K562 (cell line): ENCODE measurements at regions not wholly inside any gene's neighbourhood (a gene's known extent, or its start where the extent isn't known, plus 50 kb on each side); places are given as distances from the start of the nearest gene placed in this dataset.

ENCODE experiments used
- ATAC-seq: fragments of 200-7000 bp; cut with Tn5 transposase; 3 replicates; pipeline ENCODE4 v1.9.1; 2020; ENCODE audit warnings: moderate library complexity
- BruUV-seq: library from RNA; stranded (reverse); fragments of 400-500 nt; replicated peaks from 2 replicates; lab custom pipeline; 2021; lab: Mats Ljungman, UMichigan
- CTCF ChIA-PET: fragments of 300-600 bp; formaldehyde crosslinking; extraction: SDS; loops from one replicate; lab custom pipeline; 2021; ENCODE audit warnings: low intra/inter-chr PET ratio; lab: Yijun Ruan, JAX
- POLR2A ChIA-PET: fragments of 300-600, 350-650 bp; sonication (Branson Sonifier 250); formaldehyde crosslinking; extraction: SDS; loops from one replicate; lab custom pipeline; 2021; ENCODE audit warnings: antibody characterized with exemption, inconsistent platforms; lab: Yijun Ruan, JAX
- DNase-seq, 4 experiments: peaks; one replicate each; pipeline versions ENCODE4 v3.0.0 to v3.0.0-alpha.2; 2011 to 2018; ENCODE audit warnings: low spot score in 3 of 4, mixed read lengths in 3 of 4; ENCODE audit errors: extremely low read depth in 1 of 4
- FAIRE-seq: peaks from 2 replicates; lab custom pipeline; 2011; peaks lifted over from hg19 to GRCh38; lab: Jason Lieb, UNC
- H2AFZ ChIP-seq: 2 replicates; pipeline ENCODE4 v1.6.0; 2011; ENCODE audit warnings: low read depth, low read length, control low read depth, inconsistent platforms
- H3K27ac ChIP-seq: fragments of 200-600 bp; 3 replicates; pipeline ENCODE4 v1.8.0; 2011; ENCODE audit warnings: low read depth, mild to moderate bottlenecking, control low read depth, inconsistent platforms, low read length, moderate library complexity, mixed read lengths; ENCODE audit errors: extremely low read depth
- H3K27me3 ChIP-seq, 2 experiments: fragments of 300-600 bp in 1 of 2; 2 replicates in 1 of 2; 3 replicates in 1 of 2; pipeline versions ENCODE4 v1.6.0 to v1.8.0; 2011; ENCODE audit warnings: inconsistent platforms in 2 of 2, low read length in 2 of 2, mild to moderate bottlenecking in 1 of 2, mixed read lengths in 1 of 2, moderate library complexity in 1 of 2; ENCODE audit not compliant: control insufficient read depth in 2 of 2, insufficient read depth in 2 of 2
- H3K36me3 ChIP-seq: fragments of 300-600 bp; 3 replicates; pipeline ENCODE4 v1.8.0; 2011; ENCODE audit warnings: mild to moderate bottlenecking, low read length, inconsistent platforms; ENCODE audit not compliant: control insufficient read depth, insufficient read depth
- H3K4me1 ChIP-seq, 2 experiments: fragments of 200-600 bp in 1 of 2; replicated peaks in 1 of 2; 2 replicates in 1 of 2; 3 replicates in 1 of 2; pipeline versions ENCODE4 v1.5.1 to v1.8.0; 2011; ENCODE audit warnings: inconsistent platforms in 2 of 2, low read length in 2 of 2, mild to moderate bottlenecking in 1 of 2, mixed read lengths in 1 of 2, moderate library complexity in 1 of 2; ENCODE audit not compliant: control insufficient read depth in 2 of 2, insufficient read depth in 2 of 2
- H3K4me2 ChIP-seq: 2 replicates; pipeline ENCODE4 v1.6.1; 2011; ENCODE audit warnings: low read length, control low read depth, inconsistent platforms, mixed read lengths; ENCODE audit not compliant: insufficient read depth
- H3K4me3 ChIP-seq: fragments of 200-600 bp; sonication (generic), shearing (Covaris generic); 2 replicates; pipeline ENCODE4 v1.5.1; 2016; ENCODE audit warnings: control low read depth, inconsistent platforms
- H3K79me2 ChIP-seq: fragments of 200-600 bp; 3 replicates; pipeline ENCODE4 v1.8.0; 2011; ENCODE audit warnings: low read length, inconsistent platforms; ENCODE audit not compliant: control insufficient read depth, insufficient read depth
- H3K9ac ChIP-seq, 2 experiments: 2 replicates each; pipeline versions ENCODE4 v1.6.0 to v1.6.1; 2011; ENCODE audit warnings: low read depth in 2 of 2, low read length in 2 of 2, control low read depth in 1 of 2, inconsistent platforms in 1 of 2, mild to moderate bottlenecking in 1 of 2, mixed read lengths in 1 of 2; ENCODE audit not compliant: insufficient read depth in 1 of 2
- H3K9me1 ChIP-seq: one replicate; pipeline ENCODE4 v1.6.0; 2011; ENCODE audit warnings: inconsistent platforms, mild to moderate bottlenecking, low read length, moderate library complexity; ENCODE audit not compliant: control insufficient read depth, insufficient read depth
- H3K9me3 ChIP-seq: replicated peaks from 2 replicates; pipeline ENCODE4 v1.5.1; 2011; ENCODE audit warnings: low read depth, low read length, inconsistent platforms; ENCODE audit not compliant: control insufficient read depth, insufficient read depth
- H4K20me1 ChIP-seq: replicated peaks from 2 replicates; pipeline ENCODE4 v1.6.1; 2011; ENCODE audit warnings: low read length, inconsistent platforms, mixed read lengths; ENCODE audit not compliant: control insufficient read depth, insufficient read depth
- FOXA1 ChIP-seq: fragments of 450-650 bp; IDR thresholded peaks from 2 replicates; pipeline ENCODE4 v1.6.1; 2016; ENCODE audit warnings: mild to moderate bottlenecking, borderline replicate concordance
- GATA2 ChIP-seq: sonication (generic); formaldehyde crosslinking; IDR thresholded peaks from 2 replicates; pipeline ENCODE4 v1.4.0; 2020; ENCODE audit warnings: mild to moderate bottlenecking, missing genetic modification reagents
- MYBL2 ChIP-seq, 2 experiments: fragments of 450-650 bp in 1 of 2; sonication (generic) in 1 of 2; formaldehyde crosslinking in 1 of 2; IDR thresholded peaks; 2 replicates each; pipeline versions ENCODE4 v1.6.1 to v1.8.1; 2017 to 2022; ENCODE audit warnings: borderline replicate concordance in 1 of 2, inconsistent platforms in 1 of 2, low read depth in 1 of 2, mild to moderate bottlenecking in 1 of 2, missing genetic modification reagents in 1 of 2, moderate library complexity in 1 of 2
- NCOA2 ChIP-seq, 2 experiments: fragments of 450-650 bp; IDR thresholded peaks; 2 replicates each; pipeline ENCODE4 v1.6.1; 2018; ENCODE audit warnings: mild to moderate bottlenecking in 2 of 2, moderate library complexity in 1 of 2; ENCODE audit not compliant: partially characterized antibody in 2 of 2
- NFE2 ChIP-seq: IDR thresholded peaks from 2 replicates; pipeline ENCODE4 v1.6.1; 2014; ENCODE audit warnings: antibody characterized with exemption, low read depth
- PHF8 ChIP-seq: fragments of 200-600 bp; sonication (generic); IDR thresholded peaks from 2 replicates; pipeline ENCODE4 v1.6.1; 2012; ENCODE audit warnings: mixed run types, mild to moderate bottlenecking, inconsistent platforms, low read length, moderate library complexity, borderline replicate concordance
- PHTF2 ChIP-seq: fragments of 250-450 bp; sonication (Bioruptor Pico); IDR thresholded peaks from 2 replicates; pipeline ENCODE4 v1.5.0; 2021; ENCODE audit warnings: mild to moderate bottlenecking
- SETDB1 ChIP-seq: IDR thresholded peaks from one replicate; pipeline ENCODE4 v1.6.1; 2012; ENCODE audit warnings: low read length, control low read depth, inconsistent platforms
- TFAM ChIP-seq: fragments of 250-450 bp; sonication (Bioruptor Pico); conservative IDR thresholded peaks from 2 replicates; pipeline ENCODE4 v1.5.0; 2021; ENCODE audit warnings: mild to moderate bottlenecking, moderate library complexity
- ZBTB5 ChIP-seq: fragments of 450-650 bp; IDR thresholded peaks from 2 replicates; pipeline ENCODE4 v1.6.1; 2017; ENCODE audit warnings: antibody characterized with exemption
- ZNF197 ChIP-seq: fragments of 200-800 bp; sonication (Bioruptor generic); IDR thresholded peaks from 2 replicates; pipeline ENCODE4 v1.6.1; 2016; ENCODE audit warnings: low read depth, missing genetic modification characterization, missing compliant biosample characterization
- ZNF583 ChIP-seq: fragments of 250-450 bp; sonication (Bioruptor Pico); IDR thresholded peaks from 2 replicates; pipeline ENCODE4 v1.4.0; 2020
- ZNF696 ChIP-seq: fragments of 250-450 bp; sonication (Bioruptor Pico); conservative IDR thresholded peaks from 2 replicates; pipeline ENCODE4 v1.4.0; 2020; ENCODE audit warnings: mild to moderate bottlenecking, moderate library complexity
- ZNF717 ChIP-seq: fragments of 250-450 bp; sonication (Bioruptor Pico); IDR thresholded peaks from 2 replicates; pipeline ENCODE4 v1.5.0; 2021
- WGBS: fragments of 100-300 bp; shearing (Covaris generic); methylation state at CpG from one replicate; pipeline ENCODE4 v1.1.6; 2016; ENCODE audit warnings: low coverage, mixed read lengths; ENCODE audit not compliant: insufficient coverage; ENCODE audit errors: missing lambda C conversion rate; 5-methylcytosine and 5-hydroxymethylcytosine counted together
- in situ Hi-C: fragments of 300-500 bp; cut with MboI; formaldehyde crosslinking; loops from 4 replicates; pipeline ENCODE4 v1.15.0; 2018; ENCODE audit warnings: inconsistent platforms, mixed read lengths
- intact Hi-C: fragments of 100-400 bp; cut with micrococcal nuclease; formaldehyde crosslinking; loops from 2 replicates; pipeline ENCODE4 v1.14.2; 2022
- TF ChIP-seq, protein P1 (sequence below): IDR thresholded peaks from 2 replicates; pipeline ENCODE4 v1.6.1; 2011; ENCODE audit warnings: borderline replicate concordance, low read depth, mild to moderate bottlenecking, moderate library complexity, low read length; ENCODE audit not compliant: insufficient read depth, poor library complexity, severe bottlenecking
- TF ChIP-seq, protein P2 (sequence below): fragments of 200-400 bp; formaldehyde crosslinking; IDR thresholded peaks from 2 replicates; pipeline ENCODE4 v1.6.1; 2017; ENCODE audit warnings: mild to moderate bottlenecking, low read depth, low read length, moderate library complexity

GRCh38 chr11:81004576-81004975 is 1563.7 kb upstream of the TENM4 start:
- Histone ChIP-seq H3K9me1 (no peaks in the 10 kb centered on the region), H2AFZ (no peak overlapping the region), H3K27ac (no peak overlapping the region), H3K4me1 (no peaks in the 10 kb centered on the region), H3K79me2 (no peaks in the 10 kb centered on the region), H3K4me2 (no peak overlapping the region), H3K9me3 (no peaks in the 10 kb centered on the region; the same call in 1 of the 2 replicates), H3K4me3 (no peak overlapping the region), H4K20me1 (no peaks in the 10 kb centered on the region), H3K36me3 (no peaks in the 10 kb centered on the region), H3K9ac (no peak overlapping the region), H3K27me3 (no peaks in the 10 kb centered on the region)
- intact Hi-C loops (no loop called here), in situ Hi-C loops (no loop called here)
- whole genome bisulfite sequencing = 0% methylated on average over 2 of the region's 2 CpGs
- POLR2A ChIA-PET = no interaction called here
- FAIRE-seq (no peak), DNase-seq (no peak), ATAC-seq (no peak)
- BruUV-seq = no TSS peak
- CTCF ChIA-PET = no interaction called here
- TF ChIP-seq FOXA1 = no peak
- TF ChIP-seq ZBTB5 = no peak
- no peak for TF ChIP-seq ZNF197 (CRISPR knock-in tag)
- no peak for TF ChIP-seq NFE2
- no peak for TF ChIP-seq PHF8
- TF ChIP-seq TFAM (CRISPR knock-in tag) = no peak
- TF ChIP-seq PHTF2 (CRISPR knock-in tag) = no peak
- no peak for TF ChIP-seq ZNF583 (CRISPR knock-in tag)
- TF ChIP-seq SETDB1 = no peak
- TF ChIP-seq MYBL2 (IDR thresholded peaks at IDR 0.05; ENCODE audit: low read depth) = no peak
- TF ChIP-seq MYBL2 (CRISPR knock-in tag; IDR thresholded peaks at IDR 0.05; ENCODE audit: borderline replicate concordance) = no peak
- TF ChIP-seq, protein P1, sequence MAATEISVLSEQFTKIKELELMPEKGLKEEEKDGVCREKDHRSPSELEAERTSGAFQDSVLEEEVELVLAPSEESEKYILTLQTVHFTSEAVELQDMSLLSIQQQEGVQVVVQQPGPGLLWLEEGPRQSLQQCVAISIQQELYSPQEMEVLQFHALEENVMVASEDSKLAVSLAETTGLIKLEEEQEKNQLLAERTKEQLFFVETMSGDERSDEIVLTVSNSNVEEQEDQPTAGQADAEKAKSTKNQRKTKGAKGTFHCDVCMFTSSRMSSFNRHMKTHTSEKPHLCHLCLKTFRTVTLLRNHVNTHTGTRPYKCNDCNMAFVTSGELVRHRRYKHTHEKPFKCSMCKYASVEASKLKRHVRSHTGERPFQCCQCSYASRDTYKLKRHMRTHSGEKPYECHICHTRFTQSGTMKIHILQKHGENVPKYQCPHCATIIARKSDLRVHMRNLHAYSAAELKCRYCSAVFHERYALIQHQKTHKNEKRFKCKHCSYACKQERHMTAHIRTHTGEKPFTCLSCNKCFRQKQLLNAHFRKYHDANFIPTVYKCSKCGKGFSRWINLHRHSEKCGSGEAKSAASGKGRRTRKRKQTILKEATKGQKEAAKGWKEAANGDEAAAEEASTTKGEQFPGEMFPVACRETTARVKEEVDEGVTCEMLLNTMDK = no peak
- TF ChIP-seq ZNF696 (CRISPR knock-in tag) = no peak
- no peak for TF ChIP-seq GATA2 (CRISPR knock-in tag)
- TF ChIP-seq NCOA2 (IDR thresholded peaks at IDR 0.05; ENCODE audit: partially characterized antibody in 2 of 2) = no peak
- no peak for TF ChIP-seq ZNF717 (CRISPR knock-in tag)
- TF ChIP-seq, protein P2, sequence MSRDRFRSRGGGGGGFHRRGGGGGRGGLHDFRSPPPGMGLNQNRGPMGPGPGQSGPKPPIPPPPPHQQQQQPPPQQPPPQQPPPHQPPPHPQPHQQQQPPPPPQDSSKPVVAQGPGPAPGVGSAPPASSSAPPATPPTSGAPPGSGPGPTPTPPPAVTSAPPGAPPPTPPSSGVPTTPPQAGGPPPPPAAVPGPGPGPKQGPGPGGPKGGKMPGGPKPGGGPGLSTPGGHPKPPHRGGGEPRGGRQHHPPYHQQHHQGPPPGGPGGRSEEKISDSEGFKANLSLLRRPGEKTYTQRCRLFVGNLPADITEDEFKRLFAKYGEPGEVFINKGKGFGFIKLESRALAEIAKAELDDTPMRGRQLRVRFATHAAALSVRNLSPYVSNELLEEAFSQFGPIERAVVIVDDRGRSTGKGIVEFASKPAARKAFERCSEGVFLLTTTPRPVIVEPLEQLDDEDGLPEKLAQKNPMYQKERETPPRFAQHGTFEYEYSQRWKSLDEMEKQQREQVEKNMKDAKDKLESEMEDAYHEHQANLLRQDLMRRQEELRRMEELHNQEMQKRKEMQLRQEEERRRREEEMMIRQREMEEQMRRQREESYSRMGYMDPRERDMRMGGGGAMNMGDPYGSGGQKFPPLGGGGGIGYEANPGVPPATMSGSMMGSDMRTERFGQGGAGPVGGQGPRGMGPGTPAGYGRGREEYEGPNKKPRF = no peak
